ENCODE measurements at regions not wholly inside any gene's neighbourhood (a gene's known extent, or its start where the extent isn't known, plus 50 kb on each side); places are given as distances from the start of the nearest gene placed in this dataset.

DNA sequence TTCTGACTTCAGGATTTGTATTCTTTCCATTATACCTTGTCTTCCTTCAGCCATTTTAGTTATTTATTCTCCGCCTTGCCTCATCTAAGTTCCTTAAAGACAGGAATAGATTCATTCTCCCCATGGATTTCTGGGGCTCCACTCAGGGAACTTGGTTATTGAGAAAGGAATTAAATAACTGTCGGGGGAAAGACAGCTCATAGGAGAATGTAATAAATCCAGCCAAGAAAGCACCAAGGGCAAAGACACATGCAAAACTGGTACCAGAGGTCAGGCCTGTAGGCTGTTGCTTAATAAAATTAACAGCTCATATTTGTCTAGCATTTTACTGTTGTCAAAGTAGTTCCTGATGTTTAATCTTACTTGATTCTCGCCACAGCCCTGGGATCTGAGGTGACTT is 357.2 kb downstream of the TMEM38B start:
- no peak for DNase-seq (ENCODE audit: low spot score)

DNA sequence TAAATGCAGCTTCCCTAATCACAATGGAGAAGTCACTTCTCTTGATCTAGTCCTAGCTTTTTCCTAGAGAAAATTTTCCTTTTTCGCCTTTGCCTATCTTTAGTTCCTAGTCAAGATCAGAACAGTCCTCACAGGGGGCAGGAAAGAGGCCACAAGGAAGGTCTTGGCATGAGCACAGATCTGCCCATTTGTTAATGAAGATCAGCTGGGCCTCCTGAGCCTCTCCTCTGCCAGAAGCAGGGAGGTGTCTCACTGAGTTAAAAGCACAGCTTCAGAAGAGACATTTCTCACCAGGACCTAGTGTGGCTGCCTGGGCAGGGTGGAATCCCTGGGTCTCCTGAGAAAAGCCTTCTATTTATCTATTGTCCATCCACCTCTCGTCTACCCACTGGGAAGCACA is 357.8 kb downstream of the TMEM38B start:
- DNase-seq (ENCODE audit: low spot score): no peak

DNA sequence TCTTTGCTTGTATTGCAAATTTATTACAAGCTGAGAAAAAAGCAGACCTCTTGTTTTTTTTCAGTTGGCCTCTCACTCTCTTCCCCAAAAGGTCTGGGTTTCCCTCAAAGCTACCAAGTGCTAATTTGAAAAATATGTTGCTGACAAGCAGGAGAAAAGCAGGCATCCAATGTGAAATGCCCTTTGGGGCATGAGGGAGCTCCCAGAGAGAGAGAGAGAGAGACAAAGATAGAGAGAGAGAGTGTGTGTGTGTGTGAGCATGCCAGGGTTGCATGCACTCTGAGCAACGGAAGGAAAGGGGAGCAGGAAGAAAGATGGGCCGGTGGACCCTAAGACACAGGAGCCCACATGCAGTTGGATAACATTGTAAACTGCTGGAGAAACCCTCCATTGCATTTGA is 358.4 kb downstream of the TMEM38B start:
- no peak for DNase-seq (ENCODE audit: low spot score)

DNA sequence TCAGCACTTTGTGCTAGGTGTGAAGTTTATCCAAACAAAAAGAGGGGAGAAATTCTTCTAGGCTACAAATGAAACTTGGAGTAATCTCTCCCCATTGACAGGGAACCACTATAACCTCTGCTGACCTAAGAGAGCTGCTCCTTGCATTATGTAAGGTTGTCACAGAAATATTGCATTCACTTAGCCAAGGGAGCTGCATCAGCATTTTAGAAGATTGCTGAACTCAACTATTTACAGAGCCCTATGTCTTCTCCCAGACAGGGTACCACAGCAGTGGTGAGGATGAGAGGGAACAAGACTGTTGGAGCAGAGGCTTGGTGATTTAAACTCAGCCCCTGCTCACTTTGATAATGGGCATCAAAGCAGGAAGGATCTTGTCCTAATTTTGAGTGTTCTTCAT is 362.0 kb downstream of the TMEM38B start:
- DNase-seq (ENCODE audit: low spot score): no peak

DNA sequence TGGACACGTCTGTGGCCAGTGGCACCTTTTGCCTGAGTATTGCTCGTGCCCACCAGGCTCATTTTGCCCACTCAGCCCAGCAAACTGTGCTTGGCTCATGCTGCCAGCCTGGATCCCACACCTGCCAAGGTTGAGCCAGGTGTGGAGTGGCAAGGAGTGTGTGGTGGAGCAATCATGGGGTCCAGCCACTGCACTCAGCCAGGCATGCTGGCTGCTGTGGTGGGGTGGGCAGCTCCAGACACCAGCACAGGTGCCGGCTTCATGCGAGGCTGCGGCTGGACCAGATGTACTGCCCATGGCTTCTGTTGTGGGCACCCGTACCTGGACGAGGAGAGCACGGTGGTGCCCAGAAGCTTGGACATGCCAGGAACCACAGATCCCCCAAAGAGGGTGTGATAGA is 364.1 kb downstream of the TMEM38B start:
- no peak for DNase-seq (ENCODE audit: low spot score)

DNA sequence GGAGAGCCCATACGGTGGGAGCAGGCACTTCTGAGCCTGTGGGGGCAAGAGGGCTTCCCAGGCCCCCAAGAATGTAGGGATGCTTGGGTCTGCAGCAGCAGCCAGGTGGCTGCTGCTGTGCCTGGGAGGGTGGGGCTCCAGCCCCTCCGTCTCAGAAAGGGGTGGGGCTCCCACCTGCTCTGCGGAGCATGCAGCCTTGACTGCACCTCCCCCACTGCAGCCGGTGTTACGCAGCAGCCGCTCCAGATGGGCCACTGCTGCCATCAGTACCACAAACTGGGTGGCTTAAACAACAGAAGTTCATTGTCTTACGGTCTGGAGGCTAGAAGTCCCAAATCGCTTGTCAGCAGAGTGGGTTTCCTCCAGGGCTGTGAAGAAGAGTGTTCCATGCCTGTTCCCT is 365.5 kb downstream of the TMEM38B start:
- DNase-seq (ENCODE audit: low spot score): no peak

DNA sequence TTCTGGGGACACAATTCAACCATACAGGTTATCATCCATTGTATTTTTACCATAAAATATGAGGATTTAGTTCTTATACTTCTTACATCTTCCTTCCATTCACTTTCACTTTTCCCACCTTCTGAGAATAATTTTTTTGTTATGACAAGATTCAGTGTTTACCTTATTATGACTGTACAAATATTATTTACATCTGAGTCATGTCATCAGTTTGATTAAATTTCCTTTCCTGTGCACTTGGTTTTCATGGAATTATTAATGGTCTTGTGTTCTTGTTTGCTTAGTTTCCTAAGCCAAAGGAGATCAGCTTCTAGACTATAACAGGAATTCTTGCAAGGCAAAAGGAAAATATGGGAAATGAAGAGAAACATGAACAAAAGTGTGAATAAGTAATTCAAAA is 366.5 kb downstream of the TMEM38B start:
- no peak for DNase-seq (ENCODE audit: low spot score)

DNA sequence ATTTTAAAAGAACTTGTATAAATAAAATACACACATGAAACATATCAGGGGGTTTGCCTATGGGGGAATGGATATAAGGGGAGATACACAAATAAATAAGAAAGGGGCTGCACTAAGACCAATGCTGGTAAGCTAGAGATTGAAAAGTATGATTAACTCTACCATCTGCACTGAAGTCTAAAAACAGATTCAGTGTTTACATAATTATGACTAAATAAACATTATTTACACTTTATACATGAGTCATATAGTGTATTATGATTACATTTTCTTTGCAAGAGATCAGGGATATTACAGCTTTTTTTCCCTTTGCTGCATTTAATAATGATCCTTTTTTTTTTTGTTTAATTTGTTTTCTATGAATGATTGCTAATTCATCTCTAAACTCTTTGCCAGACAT is 367.9 kb downstream of the TMEM38B start:
- DNase-seq (ENCODE audit: low spot score): no peak

DNA sequence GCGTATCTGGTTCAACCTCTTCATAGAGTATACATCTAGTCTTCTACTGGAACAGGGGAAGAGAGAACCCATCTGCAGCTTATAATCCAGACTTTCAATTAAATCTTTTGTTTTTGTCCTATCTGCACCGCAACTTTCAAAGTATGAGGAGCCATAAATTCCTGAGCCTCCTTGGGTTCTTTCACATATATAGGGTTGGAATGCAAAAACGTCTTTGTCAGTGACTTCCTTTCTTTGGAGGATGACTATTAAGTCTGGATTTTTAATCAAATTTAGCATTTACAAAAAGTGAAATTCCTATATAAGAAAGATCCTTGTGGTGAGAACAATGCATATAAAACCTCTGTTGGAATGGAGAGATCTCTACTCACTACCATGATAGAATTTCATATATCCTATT is 370.8 kb downstream of the TMEM38B start:
- DNase-seq (ENCODE audit: low spot score): no peak

DNA sequence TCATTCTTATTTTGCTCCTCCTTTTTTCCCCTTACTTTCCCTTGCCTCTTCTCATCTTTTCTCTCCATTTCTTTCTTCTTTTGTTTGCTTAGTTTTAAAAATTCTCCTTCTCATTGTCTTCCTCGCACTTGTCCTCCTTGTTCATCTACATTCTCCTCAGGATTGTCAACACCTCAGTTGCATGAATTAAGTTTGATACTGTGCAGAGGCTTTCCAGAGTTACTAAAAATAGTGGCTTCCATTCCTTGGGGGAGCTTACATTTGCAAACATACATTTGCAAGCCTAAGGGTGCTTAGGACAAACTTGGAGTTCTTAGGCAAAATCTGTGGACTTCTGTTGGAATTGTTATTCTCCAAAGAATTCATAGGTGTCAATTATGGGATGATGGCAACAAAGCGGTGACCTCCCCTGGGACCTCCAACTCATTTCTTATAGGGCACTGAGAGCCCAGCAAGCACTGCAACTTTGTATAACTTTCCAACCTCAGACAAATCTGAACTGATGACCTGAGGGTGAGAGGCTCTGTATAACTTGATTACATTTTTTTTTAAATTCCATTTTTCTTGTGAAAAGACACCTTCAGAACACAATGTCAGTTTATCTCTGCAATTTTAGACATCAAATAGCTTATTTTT is 371.4 kb downstream of the TMEM38B start:
- no peak for DNase-seq (ENCODE audit: low spot score)

DNA sequence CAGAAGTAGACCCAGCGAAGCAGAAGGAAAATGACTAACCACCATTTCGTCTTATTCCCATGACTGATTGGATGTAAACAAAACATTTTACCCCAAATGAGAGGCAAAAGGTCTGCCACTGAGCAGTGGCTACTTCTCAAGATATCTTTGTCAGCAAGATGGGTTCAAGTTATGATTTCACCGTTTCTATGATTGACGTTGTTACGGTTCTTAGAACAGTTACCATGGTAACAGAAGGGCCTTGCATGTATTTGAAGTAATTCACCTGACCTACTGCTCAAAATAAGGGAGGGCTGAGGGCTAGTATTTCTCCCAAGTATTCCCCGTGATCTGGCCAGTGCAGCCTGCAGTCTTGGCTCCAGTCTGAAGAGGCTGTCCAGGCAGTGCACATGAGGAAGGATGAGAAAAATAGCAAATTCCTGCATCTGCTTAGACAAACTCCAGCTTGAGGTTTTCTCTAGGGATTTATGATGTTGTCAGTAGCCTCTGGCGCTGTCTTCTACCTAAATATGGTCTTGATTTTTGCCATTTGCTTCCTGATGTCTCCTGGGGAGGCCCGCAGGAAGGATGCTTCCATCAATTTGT is 372.7 kb downstream of the TMEM38B start:
- no peak for DNase-seq (ENCODE audit: low spot score)

DNA sequence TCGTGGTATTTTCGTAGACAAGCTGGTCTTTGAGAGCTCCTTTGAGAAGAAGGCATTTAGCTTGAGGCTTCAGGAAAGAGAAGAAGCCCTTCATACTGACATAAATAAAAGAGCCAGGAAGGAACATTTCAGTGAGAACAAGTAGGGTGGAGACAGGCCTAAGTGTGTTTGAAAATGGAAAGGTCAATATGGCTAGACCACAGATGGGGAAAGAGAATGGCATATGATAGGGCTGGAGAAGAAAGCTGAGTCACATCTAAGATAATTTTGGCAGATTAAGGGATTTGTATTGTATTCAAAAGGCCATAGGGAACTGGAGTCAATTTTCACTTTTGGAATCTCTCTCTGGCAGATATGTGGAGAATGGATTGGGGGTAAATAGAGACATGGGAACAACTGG is 374.9 kb downstream of the TMEM38B start:
- no peak for DNase-seq (ENCODE audit: low spot score)

DNA sequence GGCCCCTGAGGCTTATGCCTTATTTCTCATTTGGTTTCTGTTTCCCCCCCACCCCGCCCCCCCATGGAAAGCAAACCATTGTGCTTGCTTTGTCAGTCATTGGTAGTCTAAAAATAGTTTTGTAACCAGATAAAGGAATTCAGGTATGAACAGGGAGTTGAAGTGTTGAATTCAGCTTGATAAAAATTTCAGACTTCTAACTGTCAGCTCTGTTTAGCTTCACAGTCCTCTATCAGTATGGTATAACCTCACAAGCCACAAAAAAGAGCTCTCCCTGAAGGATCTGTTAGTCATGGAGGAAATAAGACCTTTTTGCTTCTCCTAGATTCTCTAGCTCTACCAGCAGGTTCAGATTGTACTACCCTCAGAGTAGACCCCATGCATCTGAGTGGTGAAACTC is 378.1 kb downstream of the TMEM38B start:
- DNase-seq (ENCODE audit: low spot score): no peak

DNA sequence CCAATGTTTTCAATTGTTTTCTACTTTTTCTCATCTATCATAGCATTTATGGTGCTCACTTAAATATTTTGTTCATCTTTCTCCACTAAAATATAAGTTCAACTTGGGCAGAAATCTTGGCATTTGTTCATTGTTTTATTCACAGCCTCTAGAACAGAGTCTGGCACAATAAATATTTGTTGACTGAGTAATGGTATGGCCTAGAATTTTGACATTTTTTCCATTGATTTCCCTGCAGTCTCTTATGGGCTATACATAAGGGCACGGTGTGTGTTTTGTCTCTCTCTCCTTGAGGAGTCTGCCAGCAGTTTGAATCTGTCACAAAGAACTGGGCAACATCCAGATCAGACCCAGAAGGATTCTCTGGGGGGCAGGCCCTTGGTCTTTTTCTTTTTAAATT is 379.7 kb downstream of the TMEM38B start:
- no peak for DNase-seq (ENCODE audit: low spot score)

DNA sequence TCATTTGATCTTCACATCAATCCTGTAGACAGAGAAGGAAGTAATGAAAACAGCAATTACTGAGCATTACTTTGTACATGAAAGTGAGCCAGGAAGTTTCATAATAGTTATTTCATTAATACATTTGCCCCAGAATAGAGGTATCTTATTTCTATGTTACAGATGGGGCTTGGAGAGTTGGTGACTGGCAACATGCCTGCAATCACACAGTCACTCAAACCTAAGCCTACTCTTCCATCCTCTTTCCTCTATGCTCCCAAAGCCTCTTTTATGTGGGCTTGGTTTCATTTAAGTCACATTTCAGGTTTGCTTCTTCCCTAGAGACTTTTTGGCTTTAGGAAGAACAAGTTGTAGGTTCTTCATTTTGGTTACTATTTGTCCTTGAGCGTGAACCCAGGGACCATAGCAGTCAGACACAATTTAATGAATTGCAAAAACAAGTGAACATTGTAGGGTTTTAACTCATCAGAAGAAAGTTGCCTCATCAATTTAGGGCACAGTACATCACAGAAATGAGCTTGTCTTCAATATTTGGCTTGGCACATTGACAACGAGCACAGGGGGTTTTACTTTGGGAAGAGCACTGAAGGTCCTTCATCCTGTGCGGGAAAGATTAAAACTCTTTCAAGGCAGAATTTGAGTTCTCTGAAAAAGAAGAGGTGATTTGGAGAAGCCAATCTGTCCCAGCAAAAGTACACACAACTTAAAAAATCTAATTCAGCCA is 381.1 kb downstream of the TMEM38B start:
- no peak for DNase-seq (ENCODE audit: low spot score)

DNA sequence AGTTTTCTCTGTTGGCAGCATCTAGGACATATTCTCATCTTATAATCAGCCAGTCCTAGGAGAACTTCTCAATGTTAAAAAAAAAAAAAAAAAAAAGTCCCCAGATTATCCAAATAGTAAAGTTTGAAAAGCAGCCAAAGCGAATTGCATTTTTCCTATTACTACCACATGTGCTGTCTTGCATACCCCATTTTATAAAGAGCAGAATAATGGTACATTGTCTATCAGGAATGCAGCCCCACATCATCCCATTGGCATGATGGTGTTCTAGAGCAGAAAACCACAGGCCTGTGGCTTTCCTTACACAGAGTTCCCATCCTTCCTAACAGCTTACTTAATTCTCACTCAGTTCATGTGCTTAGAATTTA is 381.6 kb downstream of the TMEM38B start:
- no peak for DNase-seq (ENCODE audit: low spot score)

DNA sequence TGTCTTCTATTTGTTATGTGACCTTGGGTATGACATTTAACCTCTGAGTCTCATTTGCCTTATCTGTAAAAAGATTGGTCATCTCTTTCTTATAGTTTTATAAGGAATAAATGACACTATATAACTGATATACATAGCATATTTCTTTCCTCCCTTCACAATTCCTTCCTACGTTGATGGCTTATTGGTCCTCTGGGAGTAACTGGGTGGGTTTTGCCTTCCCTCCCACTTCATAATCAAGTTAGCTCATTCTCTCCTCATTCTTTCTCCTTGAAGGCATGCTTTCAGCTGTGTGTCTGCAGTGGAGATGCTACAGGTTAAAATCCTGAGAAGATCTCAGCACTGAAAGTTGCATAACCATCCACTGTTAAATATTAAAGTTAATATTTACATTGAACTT is 382.4 kb downstream of the TMEM38B start:
- no peak for DNase-seq (ENCODE audit: low spot score)

DNA sequence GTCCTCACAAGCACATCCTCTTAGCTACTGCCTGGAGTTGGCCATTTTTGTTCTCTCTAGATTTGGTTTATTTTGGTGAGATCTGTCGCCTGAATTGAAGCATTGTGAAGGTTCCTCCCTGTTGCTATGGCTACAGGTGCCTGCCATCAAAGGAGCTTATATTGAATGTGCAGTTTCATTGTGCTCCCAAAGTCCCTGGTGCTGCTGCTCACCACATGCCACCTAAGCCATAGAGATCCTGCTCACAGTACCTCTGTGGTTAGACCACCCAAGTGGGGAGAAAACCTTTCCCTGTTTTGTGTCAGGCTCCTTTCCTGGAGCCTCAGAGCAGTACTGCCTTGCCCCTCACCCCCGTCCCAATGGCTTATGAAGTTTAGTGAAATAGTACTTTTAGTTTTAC is 383.4 kb downstream of the TMEM38B start:
- DNase-seq (ENCODE audit: low spot score): no peak

DNA sequence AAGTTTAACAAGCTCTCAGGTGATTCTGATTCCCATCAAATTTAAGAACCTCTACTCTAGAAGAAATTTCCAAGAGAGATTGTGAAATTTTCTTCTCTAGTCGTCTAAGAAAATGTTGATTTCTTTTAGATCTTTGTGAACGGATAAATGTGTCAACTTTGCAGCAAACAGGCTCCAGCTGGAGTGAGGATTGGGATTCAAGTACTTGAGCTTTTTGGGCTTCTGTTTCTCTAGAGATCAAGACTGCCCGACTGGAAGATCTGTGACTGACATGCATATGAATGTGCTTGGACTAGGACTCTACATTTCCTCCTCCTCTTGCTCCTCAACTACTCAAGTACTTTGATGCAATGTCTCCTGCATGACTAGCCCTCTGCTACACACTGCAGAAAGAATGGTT is 388.3 kb downstream of the TMEM38B start:
- no peak for DNase-seq (ENCODE audit: low spot score)

DNA sequence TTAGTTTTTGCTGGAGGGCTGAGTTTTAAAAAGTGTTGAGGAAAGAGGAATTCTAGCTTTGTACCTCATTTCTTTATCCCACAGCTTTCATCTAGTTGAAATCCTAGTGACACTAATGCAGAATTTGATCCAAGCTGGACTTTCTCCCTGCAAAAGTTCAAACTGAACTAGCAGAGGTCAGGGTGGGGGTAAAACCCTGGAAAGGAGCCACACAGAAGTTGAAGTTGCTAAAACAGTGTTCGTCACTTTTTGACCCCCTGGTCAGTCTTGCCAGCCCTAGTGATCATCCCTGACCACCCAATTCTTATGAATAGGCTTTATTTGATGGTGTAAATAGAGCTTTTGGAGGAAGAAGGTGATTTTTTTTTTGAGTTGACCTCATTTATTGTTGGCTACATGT is 390.4 kb downstream of the TMEM38B start:
- DNase-seq (ENCODE audit: low spot score): no peak

DNA sequence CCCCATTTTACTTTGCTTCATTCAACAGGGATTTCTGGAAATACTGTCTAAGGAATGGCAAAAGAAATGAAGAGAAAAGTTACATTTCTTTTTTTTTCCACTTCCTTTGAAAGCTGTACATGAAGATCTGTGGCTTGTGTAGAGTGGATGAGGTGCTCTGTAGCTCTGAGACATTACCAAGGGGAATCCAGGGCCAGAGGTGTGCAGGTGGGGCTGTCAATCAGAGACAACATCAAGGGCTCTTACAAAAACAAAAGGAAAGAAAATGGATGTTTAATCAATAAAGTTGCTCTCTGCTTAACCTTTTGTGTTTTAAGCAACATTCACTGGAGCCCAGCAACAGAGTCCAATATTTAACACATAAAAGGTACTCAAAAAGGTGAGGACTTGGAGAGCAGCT is 391.1 kb downstream of the TMEM38B start:
- DNase-seq (ENCODE audit: low spot score): no peak

DNA sequence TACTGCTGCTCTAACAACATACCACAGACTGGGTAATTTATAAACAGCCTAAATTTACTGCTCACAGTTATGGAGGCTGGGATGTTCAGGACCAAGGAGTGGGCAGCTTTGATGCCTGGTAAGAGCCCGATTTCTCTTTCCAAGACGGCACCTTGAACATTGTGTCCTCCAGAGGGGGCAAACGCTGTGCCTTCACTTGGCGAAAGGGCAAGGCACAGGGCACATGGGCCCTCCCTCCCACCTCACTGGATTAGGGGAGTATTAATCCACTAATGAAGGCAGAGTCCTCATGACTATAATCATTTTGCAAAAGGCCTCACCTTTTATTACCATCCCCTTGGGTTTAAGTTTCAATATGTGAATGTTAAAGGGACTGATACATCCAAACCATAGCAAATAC is 397.7 kb downstream of the TMEM38B start:
- no peak for DNase-seq (ENCODE audit: low spot score)

DNA sequence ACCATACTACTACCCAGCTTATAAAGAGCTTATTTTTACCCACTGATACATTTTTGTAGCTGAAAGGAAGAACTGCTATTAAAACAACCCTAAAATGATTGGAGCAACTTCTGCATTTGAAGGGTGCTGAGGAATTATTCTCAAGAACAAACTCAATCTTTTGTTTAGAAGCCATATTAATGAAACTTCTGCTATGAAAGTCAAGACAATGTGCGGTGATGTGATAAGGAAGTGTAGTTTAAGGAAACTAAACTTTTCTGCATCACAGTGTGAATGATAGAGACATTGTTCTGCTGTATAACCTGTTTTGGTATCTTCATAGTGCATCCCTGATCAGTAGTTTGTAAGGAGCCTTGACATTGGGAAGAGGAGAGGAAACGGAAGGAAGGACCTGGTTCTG is 408.5 kb downstream of the TMEM38B start:
- DNase-seq (ENCODE audit: low spot score): no peak

DNA sequence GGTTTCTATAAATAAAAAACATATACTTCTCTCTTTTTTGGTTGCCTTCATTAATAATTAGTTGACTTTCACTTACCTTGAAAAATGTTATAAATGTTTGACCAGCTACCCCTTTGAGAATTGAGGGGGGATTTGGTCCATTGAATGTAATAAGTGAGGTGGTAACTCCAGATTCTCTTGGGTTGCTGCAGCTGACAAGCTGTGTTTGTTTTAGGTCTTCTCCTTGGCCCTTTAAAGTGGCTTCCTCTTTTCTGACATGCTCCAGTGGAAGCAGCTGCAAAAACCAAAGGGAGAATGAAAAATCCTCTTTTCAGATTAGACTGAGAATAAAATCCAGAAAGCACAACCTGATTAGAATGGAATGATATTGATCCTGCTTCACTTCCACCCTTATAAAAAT is 410.5 kb downstream of the TMEM38B start:
- no peak for DNase-seq (ENCODE audit: low spot score)

Measured in SK-N-DZ (cell line).